LNCaP clone FGC (cell line): ENCODE measurements at regions not wholly inside any gene's neighbourhood (a gene's known extent, or its start where the extent isn't known, plus 50 kb on each side); places are given as distances from the start of the nearest gene placed in this dataset.

Source experiments
- DNase-seq: peaks from one replicate; pipeline ENCODE4 v3.0.0-alpha.2; 2011; ENCODE audit warnings: low read depth
- H3K4me3 ChIP-seq: 2 replicates; pipeline ENCODE4 v1.5.1; 2011; ENCODE audit warnings: mild to moderate bottlenecking, low read depth, low read length, control low read depth
- CTCF ChIP-seq: IDR thresholded peaks from 2 replicates; pipeline ENCODE4 v1.5.1; 2012; ENCODE audit warnings: mild to moderate bottlenecking; ENCODE audit not compliant: control insufficient read depth, insufficient read depth; ENCODE audit errors: extremely low read depth

- no peak for TF ChIP-seq CTCF
- H3K4me3 ChIP-seq, result no peak overlapping the region
- DNase-seq, result no peak
Observed at GRCh38 chr2:2889646-2890045, 488.0 kb downstream of the EIPR1 start.

- DNase-seq, result no peak
Observed at GRCh38 chr2:2889141-2889540, 488.5 kb downstream of the EIPR1 start.

GRCh38 chr2:2887772-2888387 lies 489.7 kb downstream of the EIPR1 start:
- no peak for DNase-seq
- no peak overlapping the region for H3K4me3 ChIP-seq
- no peak for TF ChIP-seq CTCF

More at GRCh38 chr2:2889141-2889540, 488.5 kb downstream of the EIPR1 start:
- no peak for TF ChIP-seq CTCF
- no peak overlapping the region for H3K4me3 ChIP-seq

- TF ChIP-seq CTCF, result no peak
Observed at GRCh38 chr2:2886922-2887321, 490.7 kb downstream of the EIPR1 start.

GRCh38 chr2:2881499-2881898 lies 496.1 kb downstream of the EIPR1 start:
- no peak for TF ChIP-seq CTCF
- H3K4me3 ChIP-seq, result no peak overlapping the region
- DNase-seq, result no peak

More at GRCh38 chr2:2886922-2887321, 490.7 kb downstream of the EIPR1 start:
- H3K4me3 ChIP-seq, result no peak overlapping the region
- DNase-seq, result no peak

- TF ChIP-seq CTCF, result no peak
- H3K4me3 ChIP-seq, result no peak overlapping the region
- no peak for DNase-seq
Observed at GRCh38 chr2:2880938-2881337, 496.7 kb downstream of the EIPR1 start.

GRCh38 chr2:2879781-2880180 lies 497.8 kb downstream of the EIPR1 start:
- TF ChIP-seq CTCF, result no peak
- no peak for DNase-seq
- H3K4me3 ChIP-seq, result no peak overlapping the region
